HG03442 (cell line): ENCODE measurements at regions not wholly inside any gene's neighbourhood (a gene's known extent, or its start where the extent isn't known, plus 50 kb on each side); places are given as distances from the start of the nearest gene placed in this dataset.
A peak's percentile ranks its signal among the peaks of the same experiment; 100 is the strongest.

Experiments used
- ATAC-seq: cut with Tn5 transposase; IDR thresholded peaks from one replicate; pipeline ENCODE4 v1.9.1; 2021; ENCODE audit warnings: mild to moderate bottlenecking, moderate library complexity; ENCODE audit not compliant: unreplicated experiment

- ATAC-seq = no peak
Observed at GRCh38 chr13:39159393-39159792, 121.1 kb downstream of the NHLRC3 start.

- ATAC-seq = no peak
Observed at GRCh38 chr13:39159846-39160370, 121.7 kb downstream of the NHLRC3 start.

- ATAC-seq = no peak
Observed at GRCh38 chr13:39167018-39167417, 128.8 kb downstream of the NHLRC3 start.

GRCh38 chr13:39170711-39171110 is 132.5 kb downstream of the NHLRC3 start:
- ATAC-seq = no peak

- no peak for ATAC-seq
Observed at GRCh38 chr13:39185326-39185725, 147.1 kb downstream of the NHLRC3 start.

DNA sequence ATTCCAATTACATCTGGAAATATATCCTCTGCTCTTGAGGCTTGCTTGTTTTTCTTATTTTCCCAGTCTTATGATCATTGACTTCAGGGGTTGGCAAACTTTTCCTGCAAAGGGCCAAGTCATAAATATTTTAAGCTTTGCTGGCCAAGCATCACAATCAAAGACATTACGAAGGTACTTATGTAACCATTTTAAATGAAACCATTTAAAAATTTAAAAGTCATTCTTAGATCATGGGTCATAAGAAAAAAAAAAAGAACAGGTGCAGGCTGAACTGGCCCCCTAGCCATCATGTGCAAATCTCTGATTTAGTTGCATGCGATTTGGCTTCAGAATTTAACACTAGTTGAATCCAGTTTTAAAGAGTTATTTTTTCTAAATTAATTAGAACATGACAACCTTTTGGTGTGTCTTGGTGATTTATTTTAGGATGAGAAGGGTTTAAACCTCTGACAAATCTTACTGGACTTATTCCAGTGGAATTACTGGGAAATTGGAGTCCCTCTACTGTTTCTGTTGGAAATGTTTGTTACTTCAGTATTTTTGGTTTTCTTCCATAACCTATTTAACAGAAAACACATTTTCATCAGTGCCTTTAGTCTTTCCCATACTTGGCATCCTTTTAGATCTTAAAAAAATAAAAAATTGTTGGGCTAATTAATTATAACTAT is 148.1 kb downstream of the NHLRC3 start:
- no peak for ATAC-seq

DNA sequence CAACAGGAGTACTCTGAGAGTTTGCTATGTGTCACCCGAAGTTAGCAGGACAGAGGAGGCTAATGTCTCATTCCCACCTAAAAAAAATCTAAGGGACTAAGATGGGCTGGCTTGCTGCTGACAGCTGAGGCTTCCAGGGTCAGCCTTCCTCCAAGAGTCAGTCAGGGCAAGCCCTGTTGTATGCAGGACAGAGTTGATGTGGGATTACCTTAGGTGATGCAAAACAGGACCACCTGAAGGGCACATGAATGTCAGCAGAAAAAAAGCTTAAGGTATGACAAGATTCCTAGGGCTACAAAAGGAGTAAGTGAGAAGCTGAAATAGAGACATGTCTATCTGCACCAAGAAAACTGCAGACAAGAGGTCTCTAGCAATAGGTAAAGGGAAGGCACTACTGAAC is 151.5 kb downstream of the NHLRC3 start:
- no peak for ATAC-seq

DNA sequence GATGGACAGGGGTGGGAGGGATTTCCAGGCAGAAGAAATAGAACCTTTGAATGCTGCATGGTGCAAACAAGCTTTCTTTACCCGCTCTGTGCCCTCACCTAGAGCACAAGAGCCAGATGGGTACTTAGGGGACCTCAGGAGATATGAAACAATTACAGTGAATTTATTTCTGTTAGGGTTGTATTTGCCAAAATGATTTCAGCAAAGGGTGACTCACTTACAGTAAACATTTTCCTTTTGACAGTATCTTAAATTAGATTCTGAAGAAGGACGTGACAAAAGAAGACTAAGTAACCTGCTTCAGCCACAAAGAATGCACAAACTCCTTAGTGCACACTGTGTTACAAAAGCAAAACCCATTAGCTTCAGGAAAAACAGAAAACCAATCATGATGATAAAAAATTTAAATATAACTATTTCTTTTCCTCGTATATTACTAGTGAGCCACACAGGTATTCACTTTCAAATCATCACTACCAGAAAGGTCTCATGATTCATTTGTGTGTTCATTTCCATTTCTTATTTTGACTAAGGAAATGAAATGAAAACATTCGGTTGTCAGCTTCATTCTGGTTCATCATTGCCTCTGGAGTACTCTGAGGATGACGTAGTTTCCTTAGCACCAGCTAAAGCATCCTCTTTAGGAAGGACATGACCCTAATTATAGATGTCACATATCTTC is 158.8 kb downstream of the NHLRC3 start:
- peak; percentile 81 for ATAC-seq

DNA sequence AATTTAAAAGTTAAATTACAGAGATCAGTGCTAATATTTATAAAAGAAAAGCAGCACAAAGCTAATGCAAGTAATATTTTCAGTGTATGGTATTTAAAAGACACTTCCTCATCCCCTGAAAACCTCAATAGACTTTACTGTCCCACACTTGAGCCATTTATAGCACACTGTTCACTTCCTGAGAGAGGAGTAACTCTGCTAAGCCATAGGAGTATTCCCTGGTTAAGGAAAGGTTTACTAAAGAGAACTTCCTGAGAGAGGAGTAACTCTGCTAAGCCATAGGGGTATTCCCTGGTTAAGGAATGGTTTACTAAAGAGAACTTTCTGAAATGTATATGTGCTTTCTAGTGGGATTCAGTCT is 159.4 kb downstream of the NHLRC3 start:
- ATAC-seq = no peak

DNA sequence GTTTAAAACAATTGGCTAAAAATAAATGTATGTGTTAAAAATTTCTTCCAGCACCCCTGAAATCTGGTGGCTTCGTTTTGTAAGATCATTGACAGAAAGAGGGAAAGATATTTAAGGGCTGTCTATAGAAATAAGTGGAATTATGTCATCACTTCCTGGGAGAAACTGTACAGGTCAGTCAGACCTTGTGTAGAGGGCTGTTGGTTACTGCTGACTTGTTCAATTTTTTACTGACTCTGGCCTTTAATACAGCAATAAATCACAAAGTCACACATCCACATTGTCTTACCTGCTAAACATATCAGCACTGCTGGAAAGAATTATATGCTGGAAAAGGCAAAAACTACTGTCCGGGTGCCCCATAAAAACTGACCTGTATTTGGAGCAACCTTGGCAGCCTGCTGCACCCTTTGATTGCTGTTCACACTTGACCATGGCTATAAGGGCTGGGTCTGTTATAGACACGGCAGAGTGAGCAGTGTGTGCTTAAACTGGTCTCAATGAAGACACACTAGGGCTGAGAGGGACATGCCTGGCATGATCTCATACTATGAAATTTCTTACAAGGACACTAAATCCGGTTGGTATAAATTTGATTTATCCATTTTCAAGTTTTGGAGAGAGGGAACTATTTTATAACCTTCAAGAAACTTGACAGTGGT is 162.1 kb downstream of the NHLRC3 start:
- no peak for ATAC-seq

DNA sequence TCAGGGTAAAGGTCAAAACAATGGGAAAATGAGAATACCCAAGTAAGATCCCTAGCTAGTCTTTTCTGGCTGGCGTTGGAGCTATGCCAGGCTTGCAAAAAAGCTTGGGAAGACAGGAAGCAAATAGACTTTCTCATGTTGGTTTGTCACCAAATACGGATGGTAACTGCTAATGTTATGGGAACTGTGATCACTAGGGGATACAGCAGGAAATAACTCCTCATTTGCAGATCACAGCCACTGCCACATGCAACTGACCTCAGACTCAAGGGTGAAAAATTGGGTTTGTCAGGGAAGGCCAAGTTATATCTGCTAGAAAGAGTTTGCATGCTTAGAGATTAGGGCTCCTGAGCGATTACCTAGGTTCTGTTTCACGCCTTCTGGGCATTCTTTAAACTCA is 162.9 kb downstream of the NHLRC3 start:
- ATAC-seq = no peak

DNA sequence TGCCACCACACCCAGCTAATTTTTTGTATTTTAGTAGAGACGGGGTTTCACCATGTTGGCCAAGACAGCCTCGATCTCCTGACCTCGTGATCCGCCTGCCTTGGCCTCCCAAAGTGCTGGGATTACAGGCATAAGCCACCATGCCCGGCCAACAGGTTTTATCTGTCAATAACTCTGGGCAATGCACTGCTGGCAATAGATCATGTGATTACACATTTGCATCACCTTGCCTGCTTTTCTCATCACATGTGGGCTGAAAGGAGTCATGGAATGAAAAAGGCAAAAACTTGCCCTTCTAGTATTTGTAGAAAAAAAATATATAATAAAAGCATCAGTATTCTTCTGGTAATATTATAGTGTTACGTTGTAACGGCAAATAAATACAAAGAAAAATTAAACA is 164.5 kb downstream of the NHLRC3 start:
- no peak for ATAC-seq

DNA sequence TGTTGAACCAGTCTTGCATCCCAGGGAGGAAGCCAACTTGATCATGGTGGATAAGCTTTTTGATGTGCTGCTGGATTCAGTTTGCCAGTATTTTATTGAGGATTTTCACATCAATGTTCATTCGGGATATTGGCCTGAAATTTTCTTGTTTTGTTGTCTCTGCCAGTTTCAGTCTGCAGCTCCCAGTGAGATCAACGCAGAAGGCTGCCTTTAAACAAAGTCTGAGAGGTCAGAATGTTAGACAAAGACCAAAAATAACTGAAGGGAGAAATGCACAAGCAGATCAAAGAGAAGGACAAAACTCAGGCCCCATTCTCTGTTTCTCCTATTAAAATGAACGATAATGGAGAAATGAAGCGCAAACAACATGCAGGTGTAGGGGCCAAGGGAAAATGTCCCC is 170.4 kb downstream of the NHLRC3 start:
- no peak for ATAC-seq

- no peak for ATAC-seq
Observed at GRCh38 chr13:39209731-39210531, 171.7 kb downstream of the NHLRC3 start.

- ATAC-seq = no peak
Observed at GRCh38 chr13:39210961-39211534, 172.8 kb downstream of the NHLRC3 start.

GRCh38 chr13:39215971-39216370 is 177.7 kb downstream of the NHLRC3 start:
- no peak for ATAC-seq

DNA sequence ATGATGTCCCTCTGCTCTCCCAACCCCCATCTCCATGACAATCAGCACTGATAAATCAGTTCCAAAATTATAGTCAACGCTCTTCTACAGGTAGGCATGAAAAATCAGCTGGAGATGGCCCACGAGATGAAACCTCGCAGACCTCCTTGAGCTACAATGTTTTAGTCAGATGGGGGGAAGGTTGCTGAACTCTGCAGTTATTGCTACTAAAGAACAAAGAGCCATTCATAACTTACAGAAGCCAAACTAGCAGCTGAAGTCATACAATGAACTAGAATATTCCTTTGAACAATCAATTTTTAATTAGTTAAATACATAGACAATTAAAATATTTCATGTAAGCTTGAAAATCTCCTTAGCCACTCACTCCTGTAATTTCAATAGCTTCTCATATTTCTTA is 179.2 kb downstream of the NHLRC3 start:
- no peak for ATAC-seq

- ATAC-seq = no peak
Observed at GRCh38 chr13:39224671-39225240, 186.5 kb downstream of the NHLRC3 start.

DNA sequence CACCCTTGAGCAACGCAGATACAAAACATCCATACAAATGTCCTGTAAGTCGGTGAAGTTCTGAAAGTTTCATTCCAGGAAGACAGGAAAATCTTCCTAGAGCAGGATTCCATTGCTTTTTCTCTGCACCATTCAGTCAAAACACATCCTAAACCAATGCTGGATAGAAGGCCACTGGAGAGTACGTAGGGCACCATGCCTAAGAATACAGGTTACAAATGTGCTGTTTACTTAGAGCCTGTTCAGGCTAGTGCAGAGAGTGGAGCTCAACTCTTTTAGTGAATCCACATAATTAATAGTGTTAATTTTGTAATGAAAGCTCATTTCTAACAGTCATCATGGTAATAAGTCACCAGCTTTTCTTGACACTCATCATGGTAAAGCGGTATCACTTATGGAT is 187.6 kb downstream of the NHLRC3 start:
- ATAC-seq = no peak

- no peak for ATAC-seq
Observed at GRCh38 chr13:39226359-39226758, 188.1 kb downstream of the NHLRC3 start.
